Activated naive CD4-positive, alpha-beta T cell treated with anti-CD3 and anti-CD28 coated beads, Interleukin-2, amount 10 ng/mL, durations not matched to agents 7 days and 5 days (primary cell): ENCODE measurements at regions not wholly inside any gene's neighbourhood (a gene's known extent, or its start where the extent isn't known, plus 50 kb on each side); places are given as distances from the start of the nearest gene placed in this dataset.

Experiments used
- CTCF ChIA-PET: fragments of 350-600 bp; sonication (Branson Sonifier 250); formaldehyde crosslinking; loops from one replicate; lab custom pipeline; 2021; ENCODE audit warnings: antibody characterized with exemption; lab: Charles Lee
- DNase-seq: peaks from one replicate; pipeline ENCODE4 v3.0.0-alpha.2; 2020
- H3K27ac Mint-ChIP-seq: one replicate; pipeline ENCODE4 v1.8.0; 2021; ENCODE audit warnings: mild to moderate bottlenecking, moderate library complexity, mixed read lengths
- H3K27me3 Mint-ChIP-seq: one replicate; pipeline ENCODE4 v1.8.0; 2021; ENCODE audit warnings: mild to moderate bottlenecking, mixed read lengths
- H3K36me3 Mint-ChIP-seq: one replicate; pipeline ENCODE4 v1.8.0; 2021; ENCODE audit warnings: mixed read lengths
- H3K4me1 Mint-ChIP-seq: one replicate; pipeline ENCODE4 v1.8.0; 2021; ENCODE audit warnings: mixed read lengths
- H3K4me3 Mint-ChIP-seq: one replicate; pipeline ENCODE4 v1.8.0; 2021; ENCODE audit warnings: mild to moderate bottlenecking, moderate library complexity, mixed read lengths
- H3K9me3 Mint-ChIP-seq: one replicate; pipeline ENCODE4 v1.8.0; 2021; ENCODE audit warnings: mixed read lengths

DNA sequence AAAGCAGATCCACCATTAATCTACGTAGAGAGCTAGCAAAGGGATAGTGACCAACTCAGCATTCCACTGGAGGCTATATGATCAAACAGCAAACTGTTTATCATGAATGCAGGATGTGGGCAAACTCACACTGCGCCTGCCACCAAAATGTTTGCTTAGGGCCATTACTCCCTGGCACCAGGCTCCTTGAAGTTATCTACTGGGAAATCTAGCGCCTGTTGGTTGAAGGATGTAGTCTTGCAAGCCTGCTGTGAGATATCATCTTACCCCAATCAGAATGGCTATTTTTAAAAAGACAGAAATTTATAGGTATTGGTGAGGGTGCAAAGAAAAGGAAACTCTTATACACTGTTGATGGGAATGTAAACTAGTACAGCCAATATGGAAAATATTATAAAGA is 332.5 kb upstream of the RPS23 start:
- peaks cover 4% of the 10 kb centered on the region for H3K27me3 Mint-ChIP-seq
- no peak for DNase-seq
- no peaks in the 10 kb centered on the region for H3K36me3 Mint-ChIP-seq
- CTCF ChIA-PET, result no interaction called here
- no peaks in the 10 kb centered on the region for H3K4me1 Mint-ChIP-seq
- H3K27ac Mint-ChIP-seq, result no peak overlapping the region
- H3K9me3 Mint-ChIP-seq, result peaks cover 2% of the 10 kb centered on the region
- no peak overlapping the region for H3K4me3 Mint-ChIP-seq

DNA sequence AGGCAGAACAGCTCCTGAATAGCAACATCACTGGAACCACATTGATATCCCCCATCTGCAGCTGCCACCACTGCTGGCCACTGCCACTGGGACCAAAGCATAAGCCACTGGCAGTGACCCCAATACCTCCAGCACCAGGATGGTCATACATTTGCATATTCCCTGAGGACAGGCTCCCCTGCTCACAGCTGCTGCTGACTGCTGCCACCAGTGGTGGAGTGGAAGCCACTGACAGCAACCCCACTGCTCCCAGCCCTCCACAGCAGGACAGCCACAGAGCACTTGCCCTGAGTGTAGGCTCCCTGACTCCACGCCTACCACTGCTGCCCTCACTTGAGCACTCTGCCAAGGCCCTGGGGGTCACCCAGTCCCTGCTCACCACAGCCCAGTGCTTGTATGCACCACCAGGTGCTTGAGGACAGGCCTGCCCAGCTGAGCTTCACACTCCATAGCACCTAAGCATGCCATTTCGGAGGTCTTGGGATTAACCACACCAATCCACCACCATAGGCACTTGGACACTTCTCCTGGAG is 327.4 kb upstream of the RPS23 start:
- H3K36me3 Mint-ChIP-seq, result no peaks in the 10 kb centered on the region
- H3K4me3 Mint-ChIP-seq, result no peak overlapping the region
- H3K9me3 Mint-ChIP-seq, result peaks cover 2% of the 10 kb centered on the region
- CTCF ChIA-PET, result no interaction called here
- H3K27ac Mint-ChIP-seq, result no peak overlapping the region
- no peaks in the 10 kb centered on the region for H3K4me1 Mint-ChIP-seq
- peaks cover 12% of the 10 kb centered on the region for H3K27me3 Mint-ChIP-seq
- DNase-seq, result no peak

GRCh38 chr5:82603033-82603987 is 325.2 kb upstream of the RPS23 start:
- Mint-ChIP-seq H3K4me3 (no peak overlapping the region), H3K4me1 (no peaks in the 10 kb centered on the region), H3K9me3 (peaks cover 2% of the 10 kb centered on the region), H3K36me3 (no peaks in the 10 kb centered on the region), H3K27me3 (peaks cover 8% of the 10 kb centered on the region), H3K27ac (no peak overlapping the region)
- CTCF ChIA-PET, result no interaction called here
- DNase-seq, result no peak

- no peaks in the 10 kb centered on the region for H3K36me3 Mint-ChIP-seq
- CTCF ChIA-PET, result no interaction called here
Measured at GRCh38 chr5:82601861-82602260, 323.7 kb upstream of the RPS23 start.

DNA sequence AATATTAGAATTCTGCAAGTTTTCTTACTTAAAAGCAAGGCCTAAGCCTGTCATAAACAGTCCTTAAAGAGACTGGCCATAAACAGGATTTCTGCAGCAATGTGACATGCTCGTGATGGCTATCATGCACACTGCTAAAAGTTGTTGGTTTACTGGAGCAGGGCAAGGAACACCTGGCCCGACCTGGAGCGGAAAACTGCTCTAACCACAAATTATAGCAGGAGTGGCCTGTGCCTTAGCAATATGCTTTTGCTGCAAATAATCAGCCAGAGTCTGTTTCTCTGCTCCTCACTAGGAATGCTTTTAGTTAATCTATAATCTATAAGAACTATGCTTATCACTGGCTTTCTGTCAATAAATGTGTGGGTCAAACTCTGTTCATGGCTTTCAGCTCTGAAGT is 322.9 kb upstream of the RPS23 start:
- Mint-ChIP-seq H3K27me3 (peaks cover 8% of the 10 kb centered on the region), H3K4me1 (no peaks in the 10 kb centered on the region), H3K27ac (no peak overlapping the region), H3K36me3 (no peaks in the 10 kb centered on the region), H3K4me3 (no peak overlapping the region), H3K9me3 (no peaks in the 10 kb centered on the region)
- no peak for DNase-seq
- CTCF ChIA-PET, result no interaction called here

More at GRCh38 chr5:82601861-82602260, 323.7 kb upstream of the RPS23 start:
- Mint-ChIP-seq H3K4me1 (no peaks in the 10 kb centered on the region), H3K4me3 (no peak overlapping the region), H3K27ac (no peak overlapping the region), H3K27me3 (peaks cover 8% of the 10 kb centered on the region), H3K9me3 (peaks cover 2% of the 10 kb centered on the region)
- DNase-seq, result no peak

DNA sequence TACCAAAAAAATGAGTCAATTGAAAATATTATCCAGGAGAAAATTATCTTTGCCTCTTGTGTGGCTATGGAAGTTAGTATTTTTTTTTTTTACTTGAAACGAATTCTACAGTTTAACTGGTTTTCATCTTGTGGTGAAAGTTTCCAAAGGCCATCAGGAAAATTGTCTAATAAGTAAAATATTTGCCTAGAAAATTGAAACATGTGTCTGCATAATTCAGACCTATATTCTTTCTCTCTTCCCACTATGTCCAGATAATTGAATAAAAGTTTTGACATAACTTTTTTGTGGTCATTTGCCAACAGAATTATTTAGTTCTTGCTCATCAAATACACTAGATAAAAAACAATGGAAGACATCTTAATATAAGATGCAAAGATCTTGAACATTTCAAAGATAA is 321.5 kb upstream of the RPS23 start:
- H3K27ac Mint-ChIP-seq, result no peak overlapping the region
- no peaks in the 10 kb centered on the region for H3K4me1 Mint-ChIP-seq
- no peak for DNase-seq
- H3K27me3 Mint-ChIP-seq, result peaks cover 4% of the 10 kb centered on the region
- H3K4me3 Mint-ChIP-seq, result no peak overlapping the region
- CTCF ChIA-PET, result no interaction called here
- no peaks in the 10 kb centered on the region for H3K9me3 Mint-ChIP-seq
- no peaks in the 10 kb centered on the region for H3K36me3 Mint-ChIP-seq

- DNase-seq, result no peak
- Mint-ChIP-seq H3K27ac (no peak overlapping the region), H3K36me3 (no peaks in the 10 kb centered on the region), H3K9me3 (no peaks in the 10 kb centered on the region), H3K4me3 (no peak overlapping the region), H3K4me1 (no peaks in the 10 kb centered on the region), H3K27me3 (peaks cover 4% of the 10 kb centered on the region)
- CTCF ChIA-PET, result no interaction called here
Measured at GRCh38 chr5:82599030-82599429, 320.9 kb upstream of the RPS23 start.

DNA sequence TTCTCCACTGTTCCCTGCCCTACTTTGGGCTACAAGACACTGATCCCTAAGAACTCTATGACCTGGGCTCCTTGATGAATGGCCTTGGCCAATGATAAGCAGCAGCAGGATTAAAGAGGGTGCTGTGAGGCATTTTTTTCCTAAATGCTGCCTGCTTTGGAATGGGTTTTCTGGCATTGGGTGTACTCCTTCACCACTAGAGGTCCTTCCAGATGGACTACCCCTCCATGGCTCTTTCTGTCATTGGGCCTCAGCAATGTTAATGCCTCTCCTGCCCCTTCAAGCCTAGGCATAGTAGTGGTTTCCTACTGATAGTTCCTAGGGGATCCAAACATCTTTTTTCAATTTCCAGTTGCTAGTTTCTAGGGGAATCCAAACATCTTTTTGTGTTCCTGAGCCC is 319.3 kb upstream of the RPS23 start:
- Mint-ChIP-seq H3K4me1 (no peaks in the 10 kb centered on the region), H3K27ac (no peak overlapping the region), H3K4me3 (no peak overlapping the region), H3K27me3 (no peaks in the 10 kb centered on the region), H3K36me3 (no peaks in the 10 kb centered on the region), H3K9me3 (no peaks in the 10 kb centered on the region)
- DNase-seq, result no peak
- CTCF ChIA-PET, result no interaction called here

DNA sequence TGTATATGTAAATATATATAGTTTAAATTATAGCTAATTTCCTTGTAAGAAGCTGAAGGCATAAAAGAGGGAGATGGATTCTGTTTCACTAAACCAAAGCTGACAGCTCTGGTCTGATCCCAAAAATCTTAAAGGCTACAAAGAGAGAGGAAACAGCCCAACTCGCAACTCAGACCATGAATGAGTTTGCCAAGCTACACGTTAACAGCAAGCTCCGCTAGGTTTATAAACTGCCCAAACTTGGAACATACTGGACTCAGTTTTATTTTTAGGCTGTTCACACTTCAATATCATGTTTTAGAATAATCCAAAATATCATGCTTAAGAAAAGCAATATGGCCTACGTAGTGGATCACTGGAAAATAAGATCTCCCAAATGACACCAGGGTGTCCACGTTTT is 318.3 kb upstream of the RPS23 start:
- no peaks in the 10 kb centered on the region for H3K9me3 Mint-ChIP-seq
- H3K36me3 Mint-ChIP-seq, result no peaks in the 10 kb centered on the region
- no peaks in the 10 kb centered on the region for H3K4me1 Mint-ChIP-seq
- H3K27me3 Mint-ChIP-seq, result peaks cover 3% of the 10 kb centered on the region
- H3K27ac Mint-ChIP-seq, result no peak overlapping the region
- CTCF ChIA-PET, result no interaction called here
- no peak for DNase-seq
- H3K4me3 Mint-ChIP-seq, result no peak overlapping the region

DNA sequence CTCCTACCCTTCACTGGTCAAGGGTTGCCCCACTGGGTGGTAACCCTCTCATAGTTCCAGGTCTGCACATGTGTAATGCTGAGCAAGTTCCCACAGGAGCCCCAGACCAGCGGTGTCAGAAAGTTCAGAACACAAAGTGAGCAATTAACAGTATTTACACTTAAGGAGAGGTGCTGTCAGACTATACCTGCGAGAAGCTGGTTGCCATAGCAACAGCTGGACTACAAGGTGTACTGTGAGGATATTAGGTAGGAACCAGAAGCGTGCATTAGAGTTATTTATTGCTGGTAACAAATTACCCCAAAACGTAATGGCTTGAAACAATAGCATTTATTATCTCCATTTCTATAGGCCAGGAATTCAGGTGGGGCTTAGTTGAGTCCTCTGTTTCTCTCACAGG is 317.0 kb upstream of the RPS23 start:
- no peaks in the 10 kb centered on the region for H3K4me1 Mint-ChIP-seq
- no peak overlapping the region for H3K27ac Mint-ChIP-seq
- peaks cover 3% of the 10 kb centered on the region for H3K27me3 Mint-ChIP-seq
- no peaks in the 10 kb centered on the region for H3K9me3 Mint-ChIP-seq
- H3K36me3 Mint-ChIP-seq, result no peaks in the 10 kb centered on the region
- CTCF ChIA-PET, result no interaction called here
- DNase-seq, result no peak
- no peak overlapping the region for H3K4me3 Mint-ChIP-seq

GRCh38 chr5:82594097-82594496 is 315.9 kb upstream of the RPS23 start:
- no peak overlapping the region for H3K4me3 Mint-ChIP-seq
- H3K27me3 Mint-ChIP-seq, result peaks cover 3% of the 10 kb centered on the region
- H3K27ac Mint-ChIP-seq, result no peak overlapping the region
- DNase-seq, result no peak
- CTCF ChIA-PET, result no interaction called here
- H3K9me3 Mint-ChIP-seq, result no peaks in the 10 kb centered on the region
- H3K36me3 Mint-ChIP-seq, result no peaks in the 10 kb centered on the region
- H3K4me1 Mint-ChIP-seq, result no peaks in the 10 kb centered on the region

- DNase-seq, result no peak
- Mint-ChIP-seq H3K36me3 (no peaks in the 10 kb centered on the region), H3K27me3 (peaks cover 3% of the 10 kb centered on the region), H3K27ac (no peak overlapping the region), H3K4me3 (no peak overlapping the region), H3K9me3 (no peaks in the 10 kb centered on the region), H3K4me1 (no peaks in the 10 kb centered on the region)
- CTCF ChIA-PET, result no interaction called here
Measured at GRCh38 chr5:82593481-82593880, 315.3 kb upstream of the RPS23 start.

GRCh38 chr5:82591021-82591515 is 312.9 kb upstream of the RPS23 start:
- CTCF ChIA-PET, result no interaction called here
- Mint-ChIP-seq H3K27ac (no peak overlapping the region), H3K36me3 (no peaks in the 10 kb centered on the region), H3K4me3 (no peak overlapping the region), H3K4me1 (no peaks in the 10 kb centered on the region), H3K27me3 (peaks cover 6% of the 10 kb centered on the region), H3K9me3 (no peaks in the 10 kb centered on the region)
- no peak for DNase-seq

DNA sequence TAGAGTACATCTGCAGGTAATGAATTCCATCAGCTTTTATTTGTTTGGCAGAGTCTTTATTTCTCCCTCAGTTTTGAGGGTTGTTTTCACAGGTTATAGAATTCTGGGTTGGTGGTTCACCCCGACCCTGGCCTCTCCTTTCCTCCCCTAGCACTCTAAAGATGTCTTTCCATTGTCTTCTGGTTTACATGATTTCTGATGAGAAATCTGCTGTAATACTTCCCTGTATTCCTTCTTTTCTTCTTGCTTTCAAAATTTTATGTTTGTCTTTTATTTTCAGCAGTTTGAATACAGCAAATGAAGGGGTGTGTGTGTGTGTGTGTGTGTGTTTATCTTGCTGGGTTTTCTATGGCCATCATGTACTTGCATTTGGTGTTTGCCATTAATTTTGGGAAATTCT is 312.0 kb upstream of the RPS23 start:
- CTCF ChIA-PET, result interaction anchor here (0.9 kb wide), 1 partner anchor 51 kb away, joined by 3 read pairs; no protein-coding TSS in a partner anchor
- Mint-ChIP-seq H3K36me3 (no peaks in the 10 kb centered on the region), H3K27ac (no peak overlapping the region), H3K27me3 (peaks cover 6% of the 10 kb centered on the region), H3K4me1 (no peaks in the 10 kb centered on the region), H3K4me3 (no peak overlapping the region), H3K9me3 (no peaks in the 10 kb centered on the region)
- no peak for DNase-seq
